HG03442 (cell line): ENCODE measurements at regions not wholly inside any gene's neighbourhood (a gene's known extent, or its start where the extent isn't known, plus 50 kb on each side); places are given as distances from the start of the nearest gene placed in this dataset.
"Not testable (repeated sequence)": the region's sequence is repeated elsewhere in the genome, so short reads cannot be mapped to it uniquely, and the experiment has no call there.

ENCODE experiments used
- ATAC-seq: cut with Tn5 transposase; IDR thresholded peaks from one replicate; pipeline ENCODE4 v1.9.1; 2021; ENCODE audit warnings: mild to moderate bottlenecking, moderate library complexity; ENCODE audit not compliant: unreplicated experiment

DNA sequence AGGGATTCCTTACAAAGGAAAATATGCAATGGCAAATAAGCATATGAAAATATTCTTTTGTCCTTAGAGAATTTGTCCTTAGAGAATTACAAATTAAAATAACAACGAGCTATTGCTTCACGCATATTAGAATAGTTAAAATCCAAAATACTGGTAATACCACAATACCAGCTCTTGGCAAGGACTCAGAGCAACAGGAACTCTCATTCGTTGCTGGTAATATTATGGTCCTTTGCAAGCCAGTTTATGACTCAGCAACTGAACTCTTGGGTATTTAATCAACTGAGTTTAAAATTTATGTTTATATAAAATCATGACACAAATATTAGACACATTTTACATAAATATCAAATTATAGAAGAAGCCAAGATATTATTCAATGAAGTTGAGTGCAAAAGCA lies 1730.4 kb downstream of the SI start:
- ATAC-seq: no peak

DNA sequence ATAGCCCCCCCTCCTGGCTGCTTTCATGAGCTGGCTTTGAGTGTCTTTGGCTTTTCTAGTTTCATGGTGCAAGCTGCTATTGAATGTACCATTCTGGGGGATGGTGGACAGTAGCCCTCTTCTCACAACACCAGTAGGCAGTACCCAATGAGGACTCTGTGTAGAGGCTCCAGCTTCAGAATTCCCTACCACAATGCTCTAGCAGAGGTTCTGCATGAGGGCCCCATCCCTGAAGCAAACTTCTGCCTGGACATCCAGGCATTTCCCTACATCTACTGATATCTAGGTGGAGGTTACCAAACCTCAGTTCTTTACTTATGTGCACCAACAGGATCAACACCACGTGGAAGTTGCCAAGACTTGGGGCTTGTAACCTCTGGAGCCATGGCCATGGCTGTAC lies 1742.9 kb downstream of the SI start:
- ATAC-seq: no peak

DNA sequence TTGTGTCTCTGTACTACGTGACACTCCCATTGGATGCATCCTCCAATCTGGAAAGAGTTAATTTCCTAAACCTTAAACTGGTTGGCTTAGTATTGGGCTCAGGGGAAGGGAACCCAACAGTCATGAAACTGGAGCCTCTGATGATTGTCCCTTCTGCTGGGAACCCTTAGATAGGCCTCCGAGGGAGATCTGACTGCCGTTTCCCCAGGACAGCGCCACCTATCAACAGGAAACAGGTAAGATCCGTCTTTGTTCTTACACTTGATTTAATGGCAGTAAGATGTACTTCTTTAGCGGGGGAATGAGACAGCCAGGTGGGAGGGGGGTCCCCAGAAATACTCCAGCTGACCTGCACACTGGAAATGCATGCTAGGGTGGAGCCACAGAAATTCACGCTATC lies 1749.6 kb downstream of the SI start:
- no peak for ATAC-seq

DNA sequence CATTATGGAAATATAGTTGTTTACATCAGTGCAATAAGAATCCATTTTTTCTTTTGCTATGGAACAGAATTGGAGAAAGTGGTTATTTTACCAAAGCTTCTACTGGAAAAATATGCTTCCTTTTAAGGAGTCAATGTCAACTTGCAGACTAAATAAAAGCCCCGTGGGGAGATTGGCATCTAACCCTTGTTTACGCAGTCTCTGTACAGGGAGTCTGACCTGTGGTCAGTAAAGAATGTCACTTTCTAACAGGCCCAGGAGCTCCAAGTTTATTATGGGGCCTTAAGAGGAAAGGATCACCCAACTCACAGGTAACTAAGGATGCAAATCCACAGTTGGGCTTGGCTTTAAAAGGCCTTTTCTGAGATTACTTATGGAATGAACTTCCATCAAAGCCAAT lies 1751.2 kb downstream of the SI start:
- ATAC-seq: no peak

DNA sequence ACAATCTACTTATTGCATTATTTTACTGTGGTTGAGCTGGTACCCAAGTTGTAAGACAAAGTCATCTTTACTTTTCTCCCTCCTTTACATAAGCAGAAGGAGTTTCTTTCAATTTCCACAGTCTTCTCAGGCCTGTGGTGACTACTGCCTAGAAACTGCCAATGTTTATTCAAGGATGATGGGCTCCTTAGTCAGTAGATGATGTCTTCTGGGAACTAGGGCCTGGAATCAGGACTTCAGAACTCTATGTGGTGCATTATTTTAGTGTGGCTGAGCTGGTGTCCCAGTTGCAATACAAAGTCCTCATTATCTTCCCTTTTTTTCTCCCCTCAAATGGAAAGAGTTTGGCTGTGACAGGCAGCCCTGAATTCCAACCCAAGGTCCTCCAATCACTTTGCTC lies 1762.5 kb downstream of the SI start:
- ATAC-seq: no peak

DNA sequence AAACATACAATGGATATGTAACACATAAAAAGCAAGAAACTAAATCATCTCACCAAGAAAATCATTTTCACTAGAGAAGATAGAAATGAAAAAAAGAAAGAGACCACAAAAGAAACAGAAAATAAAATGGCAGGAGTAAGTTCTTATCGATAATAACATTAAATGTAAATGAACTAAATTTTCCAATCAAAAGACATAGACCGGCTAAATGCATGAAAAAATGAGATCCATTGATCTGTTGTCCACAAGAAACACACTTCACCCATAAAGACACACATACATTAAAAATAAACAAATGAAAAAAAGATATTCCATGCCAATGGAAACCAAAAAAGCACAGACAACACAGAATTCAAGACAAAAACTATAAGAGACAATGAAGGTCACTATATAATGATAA lies 1771.9 kb downstream of the SI start:
- no peak for ATAC-seq

DNA sequence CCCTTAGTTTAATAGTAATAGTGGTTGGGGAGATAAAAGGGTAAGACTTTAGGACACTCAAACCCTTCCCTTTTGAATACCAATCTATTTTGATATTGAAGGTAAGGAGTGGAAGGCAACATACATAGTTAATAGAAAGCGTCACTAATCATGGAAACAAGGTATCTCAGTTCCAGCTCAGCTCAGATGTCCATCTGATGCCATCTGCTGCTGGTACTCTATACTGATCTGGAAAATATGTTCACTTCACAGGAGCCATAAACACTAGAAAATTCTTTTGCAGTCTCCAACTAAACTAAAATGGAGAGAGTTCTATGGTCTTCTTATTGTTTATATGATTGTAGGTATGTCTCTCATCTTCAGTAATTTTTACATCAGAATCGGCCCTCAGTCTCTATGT lies 1777.1 kb downstream of the OTOL1 start:
- ATAC-seq: no peak

DNA sequence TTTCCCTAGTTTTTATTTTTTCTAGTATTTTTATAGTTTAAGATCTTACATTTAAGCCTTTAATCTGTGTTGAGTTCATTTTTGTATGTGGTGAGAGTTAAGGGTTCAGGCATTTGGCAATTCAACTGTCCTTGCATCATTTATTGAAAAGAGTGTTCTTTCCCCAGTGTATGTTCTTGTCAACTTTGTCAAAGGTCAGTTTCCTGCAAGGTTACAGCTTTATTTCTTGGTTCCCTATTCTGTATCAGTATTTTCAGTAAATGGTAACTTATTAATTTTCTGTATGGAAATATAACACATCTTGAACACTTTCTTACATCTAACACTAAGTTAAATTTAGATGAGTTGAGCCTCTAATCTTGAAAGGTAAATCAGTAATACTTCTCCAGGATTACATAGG lies 1770.1 kb downstream of the OTOL1 start:
- ATAC-seq: no peak

DNA sequence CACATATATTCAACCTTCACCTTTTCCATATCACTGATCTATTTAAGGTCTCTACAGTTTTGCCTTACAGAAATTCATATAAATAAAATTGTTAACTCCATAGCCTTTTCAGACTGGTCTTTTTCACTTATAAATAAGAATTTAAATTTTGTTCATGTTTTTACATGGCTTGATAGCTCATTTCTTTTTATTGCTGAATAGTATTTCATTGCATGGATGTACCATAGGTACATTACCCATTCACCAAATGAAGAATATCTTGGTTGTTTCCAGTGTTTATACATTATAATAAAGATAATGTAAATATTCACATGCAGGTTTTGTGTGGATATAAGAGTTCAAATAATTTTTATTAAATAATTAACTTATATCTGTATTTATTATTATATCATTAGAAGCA lies 1765.0 kb downstream of the OTOL1 start:
- no peak for ATAC-seq

DNA sequence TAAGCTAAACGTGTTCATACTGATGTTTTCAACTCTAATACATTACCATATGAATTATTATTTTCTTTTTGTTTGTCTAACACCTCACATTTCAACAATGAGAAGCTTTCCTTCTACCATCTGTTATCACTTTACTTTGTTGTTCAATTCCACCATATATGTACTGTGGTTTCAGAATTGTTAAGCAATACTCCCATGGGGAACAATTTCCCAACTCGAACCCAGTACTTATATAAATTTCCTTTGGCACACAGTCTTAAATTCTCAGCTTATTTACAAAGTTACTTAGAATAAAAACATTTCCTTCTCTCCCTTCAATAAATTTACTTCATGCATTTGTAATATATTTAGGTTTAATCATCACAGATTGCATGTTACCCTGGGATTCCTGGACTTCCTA lies 1764.4 kb downstream of the OTOL1 start:
- ATAC-seq: no peak

DNA sequence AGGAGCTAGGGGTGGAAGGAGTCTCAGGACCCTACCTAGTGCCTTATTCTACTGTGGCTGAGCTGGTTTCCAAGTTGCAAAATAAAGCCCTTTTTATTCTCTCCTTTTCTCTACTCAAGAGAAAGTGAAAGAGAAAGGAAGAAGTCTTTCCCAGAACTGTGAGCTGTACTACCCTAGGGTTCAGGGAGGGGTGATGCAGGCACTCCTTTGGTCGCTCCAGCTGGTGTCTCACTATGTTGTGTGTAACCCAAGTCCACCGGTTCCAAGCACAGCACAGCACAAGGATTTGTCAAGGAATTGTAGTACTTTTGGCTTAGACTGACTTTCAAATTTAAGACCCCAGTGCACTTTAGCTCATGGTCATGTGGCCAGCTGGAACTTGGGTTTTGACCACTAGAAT lies 1721.7 kb downstream of the OTOL1 start:
- no peak for ATAC-seq

DNA sequence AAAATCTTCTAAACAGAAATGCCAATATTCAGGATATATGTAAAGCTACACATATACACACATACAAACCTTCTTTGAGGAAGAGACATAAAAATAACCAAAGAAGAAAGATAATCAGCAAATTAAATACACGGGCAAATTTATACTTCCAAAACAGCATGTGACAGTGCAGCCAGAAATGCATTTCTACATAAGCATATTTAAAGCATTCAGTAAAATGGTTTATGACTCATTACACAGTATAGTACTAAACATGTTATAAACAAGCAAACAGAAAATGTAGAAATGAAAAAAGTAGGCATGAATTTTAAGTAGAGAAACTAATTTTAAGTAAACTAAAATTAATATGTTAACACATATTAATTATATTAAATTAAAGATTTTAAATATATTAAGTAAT lies 1717.2 kb downstream of the OTOL1 start:
- no peak for ATAC-seq

DNA sequence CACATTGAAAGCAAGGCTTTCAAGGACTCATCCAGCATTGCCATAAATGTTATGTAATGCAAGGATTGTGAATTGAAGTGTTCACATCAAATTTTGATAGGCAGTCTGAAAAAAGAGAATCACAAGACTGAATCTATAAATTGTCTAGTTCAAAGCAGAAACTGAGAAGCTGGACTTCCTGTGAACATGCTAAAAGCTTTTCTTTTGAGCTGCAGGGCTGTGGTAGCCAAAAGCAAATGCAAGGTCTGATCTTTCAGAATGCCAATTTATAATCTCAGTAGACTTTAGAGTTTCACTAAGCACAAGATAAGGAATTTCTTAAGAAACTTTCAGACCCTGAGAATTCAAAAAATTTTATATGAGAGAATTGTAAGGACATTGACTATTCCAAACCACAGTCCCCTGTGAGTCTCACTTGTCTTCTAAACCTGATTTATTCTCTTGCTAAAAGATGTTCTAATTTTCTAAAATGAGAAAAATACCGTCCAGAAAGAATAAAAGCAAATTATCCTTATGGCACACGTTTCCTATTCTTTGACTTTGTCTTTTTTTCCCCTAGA lies 1700.3 kb downstream of the OTOL1 start:
- no peak for ATAC-seq

DNA sequence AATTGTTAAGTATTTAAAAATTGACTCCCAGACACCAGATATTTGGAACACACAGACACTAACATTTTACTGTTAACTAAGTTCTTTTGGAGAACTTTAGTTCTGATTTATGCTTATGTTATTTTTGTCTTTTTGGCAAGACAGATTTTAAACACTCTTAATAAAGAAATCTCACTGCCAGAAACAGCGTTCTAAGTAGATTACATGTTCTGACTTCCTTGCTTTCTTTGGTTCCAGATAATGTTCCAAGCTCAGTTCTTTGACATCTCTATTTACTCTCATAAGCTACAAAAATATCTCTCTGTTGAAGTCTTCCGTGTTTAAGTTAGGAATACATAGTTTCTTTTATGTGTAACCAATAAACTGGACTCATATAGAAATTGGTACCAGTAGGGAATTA lies 1699.6 kb downstream of the OTOL1 start:
- ATAC-seq: no peak

DNA sequence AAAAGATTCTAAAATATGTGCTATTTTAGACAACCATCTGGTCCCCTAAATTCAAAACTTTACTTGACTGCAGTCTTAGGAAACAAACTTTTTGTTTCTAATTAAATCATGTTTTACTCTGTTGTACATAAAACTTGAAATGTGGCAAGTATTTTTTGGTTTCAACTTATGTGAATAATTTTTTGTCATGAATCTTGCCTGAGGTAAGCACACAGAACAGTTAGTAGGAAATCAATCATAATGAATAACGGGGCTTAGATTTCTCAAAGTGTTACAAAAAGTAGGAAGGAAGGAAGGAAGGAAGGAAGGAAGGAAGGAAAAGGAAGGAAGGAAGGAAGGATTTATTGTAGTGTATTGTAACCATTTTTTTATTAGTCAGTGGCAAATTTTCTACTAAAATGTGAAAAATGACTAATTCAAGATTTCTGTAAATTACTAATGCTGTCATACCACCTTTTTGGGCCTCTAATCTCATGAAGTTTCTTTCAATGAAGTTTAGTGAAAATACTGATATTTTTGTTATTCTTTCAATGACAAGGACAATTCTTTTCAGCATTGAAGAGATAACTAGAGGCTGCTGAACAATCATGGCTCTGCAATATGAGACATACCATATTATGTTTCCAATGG lies 1689.2 kb downstream of the OTOL1 start:
- ATAC-seq: no peak

DNA sequence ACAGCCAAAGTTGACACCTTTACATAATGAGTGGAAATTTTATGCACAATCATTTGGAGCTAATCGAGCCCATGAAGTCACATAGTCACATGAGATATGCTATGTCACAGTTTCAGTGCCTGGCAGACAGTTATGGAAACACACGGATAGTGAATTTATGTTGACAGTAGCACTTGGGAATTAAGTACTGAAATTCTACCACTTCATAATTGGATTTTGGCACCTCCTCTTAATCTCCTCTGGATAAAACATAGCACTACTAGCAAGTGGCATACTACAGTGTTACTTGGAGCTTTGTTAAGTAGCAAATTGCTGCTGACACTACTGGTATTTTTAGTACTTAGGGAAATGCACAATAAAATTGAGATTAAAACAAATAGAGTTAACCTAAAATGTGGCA lies 1679.4 kb downstream of the OTOL1 start:
- no peak for ATAC-seq

DNA sequence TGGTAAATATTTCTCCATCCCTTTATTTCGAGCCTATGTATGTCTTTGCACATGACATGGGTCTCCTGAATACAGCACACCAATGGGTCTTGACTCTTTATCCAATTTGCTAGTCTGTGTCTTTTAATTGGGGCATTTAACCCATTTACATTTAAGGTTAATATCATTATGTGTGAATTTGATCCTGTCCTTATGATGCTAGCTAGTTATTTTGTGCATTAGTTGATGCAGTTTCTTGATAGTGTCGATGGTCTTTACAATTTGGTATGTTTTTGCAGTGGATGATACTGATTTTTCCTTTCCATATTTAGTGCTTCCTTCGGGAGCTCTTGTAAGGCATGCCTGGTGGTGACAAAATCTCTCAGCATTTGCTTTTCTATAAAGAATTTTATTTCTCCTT lies 1675.9 kb downstream of the OTOL1 start:
- not testable (repeated sequence) for ATAC-seq

DNA sequence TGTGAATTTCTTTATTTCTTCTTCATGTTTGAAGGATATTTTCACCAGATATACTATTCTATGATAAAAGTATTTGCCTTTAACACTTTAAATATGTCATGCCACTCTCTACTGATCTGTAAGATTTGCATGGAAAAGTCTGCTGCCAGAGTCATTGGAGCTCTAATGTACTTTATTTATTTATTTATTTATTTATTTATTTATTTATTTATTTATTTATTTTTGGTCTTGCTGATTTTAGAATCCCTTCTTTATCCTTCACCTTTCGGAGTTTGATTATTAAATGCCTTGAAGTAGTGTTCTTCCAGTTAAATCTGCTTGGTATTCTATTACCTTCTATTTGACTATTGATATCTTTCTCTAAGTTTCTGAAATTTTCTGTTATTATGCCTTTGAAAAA lies 1669.6 kb downstream of the OTOL1 start:
- no peak for ATAC-seq

DNA sequence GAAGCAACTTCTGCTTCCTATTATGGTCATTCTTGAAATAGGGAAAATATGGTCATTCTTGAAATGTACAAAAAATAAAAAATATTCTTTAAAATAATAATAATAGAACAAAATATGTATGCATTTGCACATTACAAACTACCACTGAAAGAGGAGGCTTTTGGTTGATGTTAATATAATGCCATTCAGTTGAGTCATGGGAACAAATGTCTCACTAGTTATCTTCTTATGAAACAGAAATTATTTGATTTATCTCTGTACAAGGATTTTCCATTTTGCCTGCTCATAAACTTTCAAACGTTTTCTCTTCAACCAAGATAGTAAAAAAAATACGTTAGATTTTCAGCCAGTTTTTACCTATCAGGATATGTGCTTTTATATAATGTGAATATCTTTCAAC lies 1662.7 kb downstream of the OTOL1 start:
- no peak for ATAC-seq

DNA sequence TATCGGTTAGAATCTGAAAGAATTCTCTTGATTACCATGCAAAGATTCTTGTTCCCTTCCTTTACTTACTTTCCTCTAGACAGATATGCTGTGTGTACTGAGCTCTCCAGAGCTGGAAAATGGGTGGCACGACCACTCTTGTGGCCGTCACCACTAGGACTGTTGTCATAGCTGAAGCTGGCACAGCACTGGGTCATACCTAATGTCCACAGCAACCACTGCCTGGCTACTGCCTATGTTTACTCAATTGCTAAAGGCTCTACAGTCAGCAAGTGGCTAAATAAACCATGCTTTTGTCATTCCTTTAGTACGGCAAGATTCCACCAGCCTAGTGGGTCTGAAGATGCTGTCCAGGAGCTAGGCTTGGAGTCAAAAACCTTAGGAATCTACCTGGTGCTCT lies 1643.0 kb downstream of the OTOL1 start:
- ATAC-seq: no peak

DNA sequence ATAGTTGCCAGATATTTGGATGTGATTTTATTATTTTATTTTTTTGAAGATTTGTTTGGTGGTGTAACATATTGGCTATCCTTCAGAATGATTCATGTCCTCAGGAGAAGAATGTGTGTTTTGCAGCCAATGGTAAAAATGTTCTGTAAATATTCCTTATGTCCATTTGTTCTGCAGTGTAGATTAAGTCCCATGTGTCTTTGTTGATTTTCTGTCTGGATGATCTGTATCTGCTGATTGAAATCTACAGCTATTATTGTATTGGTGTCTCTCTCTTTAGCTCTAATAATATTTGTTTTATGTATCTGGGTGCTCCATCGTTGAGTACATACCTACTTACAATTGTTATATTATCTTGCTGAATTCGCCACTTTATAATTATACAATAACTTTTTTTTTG lies 1641.7 kb downstream of the OTOL1 start:
- no peak for ATAC-seq

DNA sequence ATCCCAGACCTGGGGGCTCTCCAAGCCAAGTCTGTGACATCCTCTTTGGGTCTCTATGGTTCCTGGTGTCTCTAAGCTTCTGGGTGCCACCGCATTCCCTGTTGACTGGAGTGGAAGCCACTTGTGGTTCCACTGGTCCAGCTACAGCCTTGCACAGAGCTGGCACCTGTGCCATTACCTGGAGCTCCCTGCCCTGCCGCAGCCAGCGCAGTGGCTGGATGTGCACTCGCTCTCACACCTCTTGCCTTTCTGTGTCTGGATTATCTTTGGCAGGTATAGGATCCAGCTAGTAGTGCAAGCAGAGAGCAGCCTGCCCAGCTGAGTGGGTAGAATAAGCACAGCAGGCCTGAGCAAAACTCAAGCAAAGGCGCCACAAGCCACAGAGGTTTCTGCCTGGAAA lies 1635.5 kb downstream of the OTOL1 start:
- ATAC-seq: no peak

DNA sequence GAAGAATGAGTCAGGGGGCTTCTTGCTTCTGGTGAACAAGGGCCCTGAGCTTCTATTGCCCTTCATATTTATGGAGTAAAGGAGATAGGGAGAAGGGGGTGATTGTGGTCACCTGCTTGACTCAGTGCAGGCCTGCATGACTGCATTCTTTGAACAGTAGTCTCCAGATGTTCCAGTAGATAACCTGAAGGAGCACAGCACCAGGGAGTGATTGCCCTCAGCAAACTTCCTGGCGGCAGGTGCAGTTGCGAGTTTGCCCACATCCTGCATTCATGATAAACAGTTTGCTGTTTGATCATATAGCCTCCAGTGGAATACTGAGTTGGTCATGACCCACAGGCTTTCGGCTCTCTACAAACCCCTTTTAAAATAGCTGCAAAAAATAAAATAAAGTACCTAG lies 1632.7 kb downstream of the OTOL1 start:
- no peak for ATAC-seq
